ENCODE measurements at regions not wholly inside any gene's neighbourhood (a gene's known extent, or its start where the extent isn't known, plus 50 kb on each side); places are given as distances from the start of the nearest gene placed in this dataset.

- DNase-seq (ENCODE audit: low spot score) = no peak
These were observed 314.9 kb upstream of the TSHZ3 start for GRCh38 chr19:31664096-31664495.

- DNase-seq (ENCODE audit: low spot score) = no peak
These were observed 315.8 kb upstream of the TSHZ3 start for GRCh38 chr19:31664997-31665396.

GRCh38 chr19:31666126-31666525, 316.9 kb upstream of the TSHZ3 start:
- no peak for DNase-seq (ENCODE audit: low spot score)

- no peak for DNase-seq (ENCODE audit: low spot score)
These were observed 317.9 kb upstream of the TSHZ3 start for GRCh38 chr19:31667106-31667505.

- no peak for DNase-seq (ENCODE audit: low spot score)
These were observed 319.7 kb upstream of the TSHZ3 start for GRCh38 chr19:31668921-31669320.

- no peak for DNase-seq (ENCODE audit: low spot score)
These were observed 321.7 kb upstream of the TSHZ3 start for GRCh38 chr19:31670931-31671330.

GRCh38 chr19:31671411-31672035, 322.3 kb upstream of the TSHZ3 start:
- DNase-seq (ENCODE audit: low spot score) = no peak

- peak; percentile 45 for DNase-seq (ENCODE audit: low spot score)
These were observed 325.4 kb upstream of the TSHZ3 start for GRCh38 chr19:31674503-31675192.

- DNase-seq (ENCODE audit: low spot score) = peak; percentile 71
These were observed 326.1 kb upstream of the TSHZ3 start for GRCh38 chr19:31675193-31675913.

- DNase-seq (ENCODE audit: low spot score) = peak; percentile 4
These were observed 327.2 kb upstream of the TSHZ3 start for GRCh38 chr19:31676271-31677004.

- DNase-seq (ENCODE audit: low spot score) = no peak
These were observed 329.2 kb upstream of the TSHZ3 start for GRCh38 chr19:31678421-31678820.

- DNase-seq (ENCODE audit: low spot score) = no peak
These were observed 331.9 kb upstream of the TSHZ3 start for GRCh38 chr19:31681121-31681520.

- no peak for DNase-seq (ENCODE audit: low spot score)
These were observed 344.1 kb upstream of the TSHZ3 start for GRCh38 chr19:31693131-31693932.

- no peak for DNase-seq (ENCODE audit: low spot score)
These were observed 344.7 kb upstream of the TSHZ3 start for GRCh38 chr19:31693933-31694269.

- DNase-seq (ENCODE audit: low spot score) = no peak
These were observed 345.5 kb upstream of the TSHZ3 start for GRCh38 chr19:31694761-31695160.

GRCh38 chr19:31699421-31699820, 350.2 kb upstream of the TSHZ3 start:
- DNase-seq (ENCODE audit: low spot score) = no peak

- DNase-seq (ENCODE audit: low spot score) = no peak
These were observed 351.9 kb upstream of the TSHZ3 start for GRCh38 chr19:31701146-31701545.

- DNase-seq (ENCODE audit: low spot score) = no peak
These were observed 356.4 kb upstream of the TSHZ3 start for GRCh38 chr19:31705656-31706055.

- DNase-seq (ENCODE audit: low spot score) = no peak
These were observed 356.9 kb upstream of the TSHZ3 start for GRCh38 chr19:31706131-31706530.

GRCh38 chr19:31706691-31707620, 357.7 kb upstream of the TSHZ3 start:
- DNase-seq (ENCODE audit: low spot score) = no peak

GRCh38 chr19:31708520-31708919, 359.3 kb upstream of the TSHZ3 start:
- no peak for DNase-seq (ENCODE audit: low spot score)

All from AG08395 (cell line).